ENCODE measurements at regions not wholly inside any gene's neighbourhood (a gene's known extent, or its start where the extent isn't known, plus 50 kb on each side); places are given as distances from the start of the nearest gene placed in this dataset.
"Not testable (repeated sequence)": the region's sequence is repeated elsewhere in the genome, so short reads cannot be mapped to it uniquely, and the experiment has no call there.

GRCh38 chr21:18148401-18148800, 96.2 kb upstream of the CHODL start:
- no peaks in the 10 kb centered on the region for H3K27me3 ChIP-seq (ENCODE audit: low read depth)
- in situ Hi-C loops (cut with MboI; ENCODE audit: low sequenced_read_pairs) = no loop called here
- no peaks in the 10 kb centered on the region for H3K4me1 ChIP-seq
- H3K4me3 ChIP-seq = no peak overlapping the region
- H3K9me3 ChIP-seq = no peaks in the 10 kb centered on the region
- H3K36me3 ChIP-seq (replicated peaks) = no peaks in the 10 kb centered on the region
- no peak for DNase-seq (ENCODE audit: low spot score in 2 of 2)

- Histone ChIP-seq H3K9me3 (no peaks in the 10 kb centered on the region), H3K4me1 (no peaks in the 10 kb centered on the region), H3K36me3 (replicated peaks) (no peaks in the 10 kb centered on the region), H3K27me3 (ENCODE audit: low read depth) (no peaks in the 10 kb centered on the region), H3K4me3 (no peak overlapping the region)
- no peak for DNase-seq (ENCODE audit: low spot score in 2 of 2)
- in situ Hi-C loops (cut with MboI; ENCODE audit: low sequenced_read_pairs) = no loop called here
These were observed 97.0 kb upstream of the CHODL start for GRCh38 chr21:18147678-18148077.

- no peaks in the 10 kb centered on the region for H3K27me3 ChIP-seq (ENCODE audit: low read depth)
- no peaks in the 10 kb centered on the region for H3K36me3 ChIP-seq (replicated peaks)
- H3K4me3 ChIP-seq = no peak overlapping the region
- H3K9me3 ChIP-seq = no peaks in the 10 kb centered on the region
- in situ Hi-C loops (cut with MboI; ENCODE audit: low sequenced_read_pairs) = no loop called here
- DNase-seq (ENCODE audit: low spot score in 2 of 2) = no peak
- no peaks in the 10 kb centered on the region for H3K4me1 ChIP-seq
These were observed 97.8 kb upstream of the CHODL start for GRCh38 chr21:18146820-18147219.

GRCh38 chr21:18144339-18144738, 100.3 kb upstream of the CHODL start:
- H3K27me3 ChIP-seq (ENCODE audit: low read depth) = no peaks in the 10 kb centered on the region
- no peaks in the 10 kb centered on the region for H3K9me3 ChIP-seq
- in situ Hi-C loops (cut with MboI; ENCODE audit: low sequenced_read_pairs) = no loop called here
- DNase-seq (ENCODE audit: low spot score in 2 of 2) = no peak
- no peak overlapping the region for H3K4me3 ChIP-seq
- no peaks in the 10 kb centered on the region for H3K36me3 ChIP-seq (replicated peaks)
- no peaks in the 10 kb centered on the region for H3K4me1 ChIP-seq

GRCh38 chr21:18142655-18143054, 102.0 kb upstream of the CHODL start:
- H3K27me3 ChIP-seq (ENCODE audit: low read depth) = no peaks in the 10 kb centered on the region
- no peak overlapping the region for H3K4me3 ChIP-seq
- H3K36me3 ChIP-seq (replicated peaks) = no peaks in the 10 kb centered on the region
- in situ Hi-C loops (cut with MboI; ENCODE audit: low sequenced_read_pairs) = no loop called here
- H3K9me3 ChIP-seq = no peaks in the 10 kb centered on the region
- no peak for DNase-seq (ENCODE audit: low spot score in 2 of 2)
- H3K4me1 ChIP-seq = no peaks in the 10 kb centered on the region

GRCh38 chr21:18138507-18138906, 106.1 kb upstream of the CHODL start:
- no peak for DNase-seq (ENCODE audit: low spot score in 2 of 2)
- Histone ChIP-seq H3K4me1 (no peaks in the 10 kb centered on the region), H3K27me3 (ENCODE audit: low read depth) (no peaks in the 10 kb centered on the region), H3K4me3 (no peak overlapping the region), H3K36me3 (replicated peaks) (no peaks in the 10 kb centered on the region), H3K9me3 (no peaks in the 10 kb centered on the region)
- in situ Hi-C loops (cut with MboI; ENCODE audit: low sequenced_read_pairs) = no loop called here

GRCh38 chr21:18129526-18129925, 115.1 kb upstream of the CHODL start:
- no peak for DNase-seq (ENCODE audit: low spot score in 2 of 2)
- in situ Hi-C loops (cut with MboI; ENCODE audit: low sequenced_read_pairs) = no loop called here
- Histone ChIP-seq H3K36me3 (replicated peaks) (no peaks in the 10 kb centered on the region), H3K4me3 (no peak overlapping the region), H3K27me3 (ENCODE audit: low read depth) (no peaks in the 10 kb centered on the region), H3K9me3 (no peaks in the 10 kb centered on the region), H3K4me1 (no peaks in the 10 kb centered on the region)

GRCh38 chr21:18118566-18118965, 126.1 kb upstream of the CHODL start:
- DNase-seq (ENCODE audit: low spot score in 2 of 2) = no peak

GRCh38 chr21:18117176-18117575, 127.5 kb upstream of the CHODL start:
- no peak for DNase-seq (ENCODE audit: low spot score in 2 of 2)
- H3K4me3 ChIP-seq = no peak overlapping the region
- H3K36me3 ChIP-seq (replicated peaks) = no peaks in the 10 kb centered on the region
- no peaks in the 10 kb centered on the region for H3K9me3 ChIP-seq
- H3K27me3 ChIP-seq (ENCODE audit: low read depth) = no peaks in the 10 kb centered on the region
- H3K4me1 ChIP-seq = no peaks in the 10 kb centered on the region
- in situ Hi-C loops (cut with MboI; ENCODE audit: low sequenced_read_pairs) = no loop called here

More at GRCh38 chr21:18118566-18118965, 126.1 kb upstream of the CHODL start:
- H3K4me3 ChIP-seq = no peak overlapping the region
- H3K27me3 ChIP-seq (ENCODE audit: low read depth) = no peaks in the 10 kb centered on the region; the same call in 1 of the 2 replicates
- in situ Hi-C loops (cut with MboI; ENCODE audit: low sequenced_read_pairs) = no loop called here
- no peaks in the 10 kb centered on the region for H3K9me3 ChIP-seq
- H3K4me1 ChIP-seq = no peaks in the 10 kb centered on the region
- no peaks in the 10 kb centered on the region for H3K36me3 ChIP-seq (replicated peaks)

GRCh38 chr21:18114810-18115209, 129.8 kb upstream of the CHODL start:
- no peaks in the 10 kb centered on the region for H3K36me3 ChIP-seq (replicated peaks)
- in situ Hi-C loops (cut with MboI; ENCODE audit: low sequenced_read_pairs) = no loop called here
- H3K4me3 ChIP-seq = no peak overlapping the region
- H3K4me1 ChIP-seq = no peaks in the 10 kb centered on the region
- DNase-seq (ENCODE audit: low spot score in 2 of 2) = no peak
- no peaks in the 10 kb centered on the region for H3K9me3 ChIP-seq
- H3K27me3 ChIP-seq (ENCODE audit: low read depth) = no peaks in the 10 kb centered on the region

- H3K4me3 ChIP-seq = no peak overlapping the region
- H3K9me3 ChIP-seq = no peaks in the 10 kb centered on the region; the same call in 1 of the 2 replicates
- no peaks in the 10 kb centered on the region for H3K4me1 ChIP-seq
- H3K36me3 ChIP-seq (replicated peaks) = no peaks in the 10 kb centered on the region
- no peaks in the 10 kb centered on the region for H3K27me3 ChIP-seq (ENCODE audit: low read depth)
- in situ Hi-C loops (cut with MboI; ENCODE audit: low sequenced_read_pairs) = no loop called here
- no peak for DNase-seq (ENCODE audit: low spot score in 2 of 2)
These were observed 139.8 kb upstream of the CHODL start for GRCh38 chr21:18104802-18105201.

- H3K4me3 ChIP-seq; DNase-seq (ENCODE audit: low spot score in 2 of 2); H3K4me1 ChIP-seq; H3K9me3 ChIP-seq; in situ Hi-C loops (cut with MboI; ENCODE audit: low sequenced_read_pairs); H3K36me3 ChIP-seq (replicated peaks); H3K27me3 ChIP-seq (ENCODE audit: low read depth): not testable (repeated sequence)
These were observed 148.2 kb upstream of the CHODL start for GRCh38 chr21:18096413-18096812.

- H3K9me3 ChIP-seq = no peaks in the 10 kb centered on the region
- H3K27me3 ChIP-seq (ENCODE audit: low read depth) = no peaks in the 10 kb centered on the region
- no peaks in the 10 kb centered on the region for H3K36me3 ChIP-seq (replicated peaks)
- DNase-seq (ENCODE audit: low spot score in 2 of 2) = no peak
- in situ Hi-C loops (cut with MboI; ENCODE audit: low sequenced_read_pairs) = no loop called here
- H3K4me3 ChIP-seq = no peak overlapping the region
- no peaks in the 10 kb centered on the region for H3K4me1 ChIP-seq
These were observed 154.8 kb upstream of the CHODL start for GRCh38 chr21:18089786-18090185.

GRCh38 chr21:18070392-18070791, 174.2 kb upstream of the CHODL start:
- H3K27me3 ChIP-seq (ENCODE audit: low read depth) = no peaks in the 10 kb centered on the region; the same call in 1 of the 2 replicates
- peak in 1 of 2 experiments; percentile 43 for DNase-seq (ENCODE audit: low spot score in 2 of 2)
- no peaks in the 10 kb centered on the region for H3K4me1 ChIP-seq
- no peak overlapping the region for H3K4me3 ChIP-seq
- no peaks in the 10 kb centered on the region for H3K36me3 ChIP-seq (replicated peaks)
- in situ Hi-C loops (cut with MboI; ENCODE audit: low sequenced_read_pairs) = no loop called here
- no peaks in the 10 kb centered on the region for H3K9me3 ChIP-seq

- no peaks in the 10 kb centered on the region for H3K36me3 ChIP-seq (replicated peaks)
- H3K4me1 ChIP-seq = no peaks in the 10 kb centered on the region
- H3K4me3 ChIP-seq = no peak overlapping the region
- in situ Hi-C loops (cut with MboI; ENCODE audit: low sequenced_read_pairs) = no loop called here
- H3K9me3 ChIP-seq = no peaks in the 10 kb centered on the region
- no peak for DNase-seq (ENCODE audit: low spot score in 2 of 2)
- no peaks in the 10 kb centered on the region; the same call in 1 of the 2 replicates for H3K27me3 ChIP-seq (ENCODE audit: low read depth)
These were observed 174.8 kb upstream of the CHODL start for GRCh38 chr21:18069875-18070274.

Data from HAP-1 (cell line).